ENCODE measurements at regions not wholly inside any gene's neighbourhood (a gene's known extent, or its start where the extent isn't known, plus 50 kb on each side); places are given as distances from the start of the nearest gene placed in this dataset.

DNA sequence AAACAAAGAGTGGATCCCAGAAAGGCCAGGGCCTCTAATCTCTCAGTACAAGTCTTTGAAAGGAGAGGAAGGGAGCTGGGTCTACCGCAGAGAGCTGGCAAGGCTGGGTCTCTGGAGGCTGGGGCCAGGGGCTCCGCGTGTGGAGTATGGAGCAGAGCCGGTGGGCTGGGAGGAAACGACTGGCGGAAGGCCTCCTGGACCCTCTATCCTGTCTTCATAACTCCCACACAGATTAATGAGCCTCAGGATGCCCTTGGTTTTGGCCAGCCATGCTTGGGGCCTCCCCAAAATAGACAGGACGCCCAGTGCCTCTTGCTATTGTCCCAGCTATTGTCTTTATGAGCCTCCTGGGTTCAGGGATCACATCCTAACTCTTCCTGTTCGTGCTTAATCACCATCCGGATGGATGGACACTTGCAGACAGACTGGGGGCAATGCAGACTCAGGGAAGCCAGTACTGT is 306.4 kb downstream of the DHX35 start:
- ATAC-seq, result peak in 2 of 4 donors; percentile 10 to 13
- no peaks in the 10 kb centered on the region for H3K9me3 ChIP-seq
- H3K4me1 ChIP-seq, result peaks cover 0 to 29% (median 9%) of the 10 kb centered on the region in 12 donors
- DNase-seq, result peak in 2 of 5 donors; percentile 15 to 34
- peaks cover 0 to 4% (median 0%) of the 10 kb centered on the region in 9 donors for H3K27me3 ChIP-seq
- intact Hi-C loops (cut with DNase I), result loop anchor here (2.0 to 10.0 kb wide), 17 partner anchors 154 to 1696 kb away; partner anchors contain the start of gene MAFB (in 2 of the 10)
- peak overlapping the region in 4 of 12 donors; percentile 23 to 71 (median 56) for H3K27ac ChIP-seq
- no peak overlapping the region for H3K4me3 ChIP-seq
- WGBS, 4 donors, result 46 to 62% (median 51%) methylated on average over 8 to 9 of the region's 9 CpGs
- TF ChIP-seq CTCF (IDR thresholded peaks at IDR 0.05) (no peak), POLR2A (IDR thresholded peaks at IDR 0.05) (no peak)
- no peaks in the 10 kb centered on the region for H3K36me3 ChIP-seq

GRCh38 chr20:39266989-39267388 is 304.8 kb downstream of the DHX35 start:
- intact Hi-C loops (cut with DNase I), result loop anchor here (2.0 to 10.0 kb wide), 16 partner anchors 152 to 1698 kb away; partner anchors contain the start of gene MAFB (in 2 of the 10)
- no peak for DNase-seq
- Histone ChIP-seq H3K4me3 (no peak overlapping the region), H3K4me1 (peaks cover 0 to 29% (median 9%) of the 10 kb centered on the region in 12 donors), H3K27ac (no peak overlapping the region), H3K9me3 (no peaks in the 10 kb centered on the region), H3K36me3 (no peaks in the 10 kb centered on the region), H3K27me3 (peaks cover 0 to 8% (median 0%) of the 10 kb centered on the region in 9 donors)
- no peak for ATAC-seq
- 89 to 95% (median 92%) methylated on average over 4 of the region's 4 CpGs for WGBS, 4 donors
- TF ChIP-seq POLR2A (IDR thresholded peaks at IDR 0.05) (no peak), CTCF (IDR thresholded peaks at IDR 0.05) (no peak)

GRCh38 chr20:39264506-39265172 is 302.5 kb downstream of the DHX35 start:
- TF ChIP-seq CTCF (IDR thresholded peaks at IDR 0.05) (peak; percentile 69 to 89 (median 84)), POLR2A (IDR thresholded peaks at IDR 0.05) (no peak)
- peaks cover 0 to 17% (median 3%) of the 10 kb centered on the region in 12 donors for H3K4me1 ChIP-seq
- no peaks in the 10 kb centered on the region for H3K9me3 ChIP-seq
- 5 to 13% (median 10%) methylated on average over 3 of the region's 3 CpGs for WGBS, 4 donors
- H3K36me3 ChIP-seq, result no peaks in the 10 kb centered on the region
- ATAC-seq (peak; percentile 39 to 82 (median 58)), DNase-seq (peak in 4 of 5 donors; percentile 56 to 69 (median 64))
- intact Hi-C loops (cut with DNase I), result loop anchor here (2.0 to 10.0 kb wide), 16 partner anchors 150 to 1700 kb away; partner anchors contain the start of gene MAFB (in 2 of the 10)
- no peak overlapping the region for H3K27ac ChIP-seq
- no peak overlapping the region for H3K4me3 ChIP-seq
- H3K27me3 ChIP-seq, result peaks cover 0 to 8% (median 0%) of the 10 kb centered on the region in 9 donors

- Histone ChIP-seq H3K27me3 (peaks cover 0 to 8% (median 0%) of the 10 kb centered on the region in 9 donors), H3K27ac (no peak overlapping the region), H3K4me1 (peaks cover 0 to 1% (median 0%) of the 10 kb centered on the region in 12 donors), H3K9me3 (no peaks in the 10 kb centered on the region), H3K36me3 (no peaks in the 10 kb centered on the region), H3K4me3 (no peak overlapping the region)
- ATAC-seq, result no peak
- intact Hi-C loops (cut with DNase I), result loop anchor here (5.0 to 10.0 kb wide), 9 partner anchors 148 to 1702 kb away; no protein-coding TSS in a partner anchor
- TF ChIP-seq POLR2A (IDR thresholded peaks at IDR 0.05) (no peak), CTCF (IDR thresholded peaks at IDR 0.05) (no peak)
- DNase-seq, result no peak
These were observed 300.9 kb downstream of the DHX35 start for GRCh38 chr20:39263076-39263475.
